IMR-90 (cell line): ENCODE measurements at regions not wholly inside any gene's neighbourhood (a gene's known extent, or its start where the extent isn't known, plus 50 kb on each side); places are given as distances from the start of the nearest gene placed in this dataset.

Source experiments
- ATAC-seq: fragments of 200-7000 bp; cut with Tn5 transposase; 2 replicates; pipeline ENCODE4 v1.9.1; 2020; ENCODE audit warnings: low read depth, mild to moderate bottlenecking, moderate library complexity
- BruUV-seq: library from RNA; stranded (reverse); fragments of 400-500 nt; replicated peaks from 2 replicates; lab custom pipeline; 2021; lab: Mats Ljungman, UMichigan
- CTCF ChIA-PET: fragments of 300-600 bp; formaldehyde crosslinking; extraction: SDS; loops from one replicate; lab custom pipeline; 2021; ENCODE audit warnings: antibody characterized with exemption; lab: Yijun Ruan, JAX
- POLR2A ChIA-PET: fragments of 300-600 bp; sonication (Branson Sonifier 250); formaldehyde crosslinking; loops from one replicate; lab custom pipeline; 2022; ENCODE audit warnings: antibody characterized with exemption; ENCODE audit not compliant: unreplicated experiment; lab: Charles Lee
- DNase-seq: peaks from one replicate; pipeline ENCODE4 v3.0.0; 2013
- H2AFZ ChIP-seq: replicated peaks from 2 replicates; pipeline ENCODE3; 2013; ENCODE audit warnings: low read length, mild to moderate bottlenecking; ENCODE audit not compliant: poor library complexity
- H2AK5ac ChIP-seq: 2 replicates; pipeline ENCODE4 v1.6.1; 2013; ENCODE audit warnings: low read depth, low read length, inconsistent platforms
- H2AK9ac ChIP-seq: replicated peaks from 2 replicates; pipeline ENCODE3; 2013; ENCODE audit warnings: mild to moderate bottlenecking, low read depth, low read length, moderate library complexity; ENCODE audit not compliant: poor library complexity
- H2BK120ac ChIP-seq: 2 replicates; pipeline ENCODE4 v1.6.1; 2013; ENCODE audit warnings: low read depth, low read length, inconsistent platforms
- H2BK15ac ChIP-seq: 3 replicates; pipeline ENCODE4 v1.6.1; 2013; ENCODE audit warnings: low read depth, low read length, inconsistent platforms
- H2BK20ac ChIP-seq: 2 replicates; pipeline ENCODE4 v1.6.1; 2013; ENCODE audit warnings: low read depth, mild to moderate bottlenecking, inconsistent platforms, low read length, moderate library complexity
- H2BK5ac ChIP-seq: 2 replicates; pipeline ENCODE4 v1.6.1; 2013; ENCODE audit warnings: mild to moderate bottlenecking, low read depth, low read length, inconsistent platforms; ENCODE audit not compliant: poor library complexity, severe bottlenecking
- H3K14ac ChIP-seq: replicated peaks from 2 replicates; pipeline ENCODE4 v1.6.1; 2013; ENCODE audit warnings: low read depth, low read length, inconsistent platforms
- H3K18ac ChIP-seq: 2 replicates; pipeline ENCODE4 v1.6.1; 2013; ENCODE audit warnings: low read depth, low read length, control low read depth
- H3K23ac ChIP-seq: 2 replicates; pipeline ENCODE4 v1.6.1; 2013; ENCODE audit warnings: low read depth, low read length, inconsistent platforms
- H3K27ac ChIP-seq: 2 replicates; pipeline ENCODE4 v1.5.1; 2013; ENCODE audit warnings: mild to moderate bottlenecking, control low read depth, low read length; ENCODE audit not compliant: insufficient read depth
- H3K27me3 ChIP-seq: 2 replicates; pipeline ENCODE4 v1.6.1; 2013; ENCODE audit warnings: low read length; ENCODE audit not compliant: control insufficient read depth, insufficient read depth
- H3K36me3 ChIP-seq: 2 replicates; pipeline ENCODE4 v1.6.1; 2013; ENCODE audit warnings: low read length, mixed read lengths; ENCODE audit not compliant: control insufficient read depth, insufficient read depth
- H3K4ac ChIP-seq: 2 replicates; pipeline ENCODE4 v1.6.1; 2013; ENCODE audit warnings: low read depth, low read length, inconsistent platforms
- H3K4me1 ChIP-seq: 2 replicates; pipeline ENCODE4 v1.6.1; 2013; ENCODE audit warnings: low read length, mixed read lengths; ENCODE audit not compliant: control insufficient read depth, insufficient read depth
- H3K4me2 ChIP-seq: 2 replicates; pipeline ENCODE4 v1.6.1; 2013; ENCODE audit warnings: low read depth, mild to moderate bottlenecking, control low read depth, low read length, moderate library complexity
- H3K4me3 ChIP-seq: 2 replicates; pipeline ENCODE4 v1.5.1; 2013; ENCODE audit warnings: low read depth, mild to moderate bottlenecking, control low read depth, low read length, moderate library complexity; ENCODE audit not compliant: insufficient read depth
- H3K56ac ChIP-seq: 2 replicates; pipeline ENCODE4 v1.6.1; 2013; ENCODE audit warnings: low read length, inconsistent platforms; ENCODE audit not compliant: insufficient read depth; ENCODE audit errors: extremely low read depth
- H3K79me1 ChIP-seq, 2 experiments: 2 replicates each; pipeline ENCODE4 v1.6.1; 2013; ENCODE audit warnings: low read length in 2 of 2, inconsistent platforms in 1 of 2, low read depth in 1 of 2
- H3K9ac ChIP-seq: 2 replicates; pipeline ENCODE4 v1.6.1; 2013; ENCODE audit warnings: low read depth, low read length, control low read depth
- H3K9me1 ChIP-seq: 2 replicates; pipeline ENCODE4 v1.6.1; 2013; ENCODE audit warnings: low read length, inconsistent platforms; ENCODE audit not compliant: insufficient read depth
- H3K9me3 ChIP-seq: 2 replicates; pipeline ENCODE4 v1.6.1; 2013; ENCODE audit warnings: low read length; ENCODE audit not compliant: control insufficient read depth, insufficient read depth
- H4K20me1 ChIP-seq: 2 replicates; pipeline ENCODE4 v1.6.1; 2013; ENCODE audit warnings: low read length, inconsistent platforms; ENCODE audit not compliant: insufficient read depth
- H4K5ac ChIP-seq: 2 replicates; pipeline ENCODE4 v1.6.1; 2013; ENCODE audit warnings: mild to moderate bottlenecking, low read depth, low read length, control low read depth
- H4K8ac ChIP-seq, 2 experiments: 2 replicates each; pipeline ENCODE4 v1.6.1; 2013; ENCODE audit warnings: low read depth in 2 of 2, low read length in 2 of 2, control low read depth in 1 of 2, inconsistent platforms in 1 of 2
- H4K91ac ChIP-seq: 2 replicates; pipeline ENCODE4 v1.6.1; 2013; ENCODE audit warnings: low read depth, low read length, inconsistent platforms; ENCODE audit not compliant: insufficient read depth
- BHLHE40 ChIP-seq: fragments of 150-350 bp; IDR thresholded peaks from 2 replicates; pipeline ENCODE4 v1.6.1; 2016; ENCODE audit warnings: mild to moderate bottlenecking, low read depth, low read length
- CTCF ChIP-seq: conservative IDR thresholded peaks from 2 replicates; pipeline ENCODE4 v1.5.1; 2012; ENCODE audit warnings: mild to moderate bottlenecking, low read depth, low read length, improper control_type of control experiment
- MAFK ChIP-seq: IDR thresholded peaks from 2 replicates; pipeline ENCODE4 v1.6.1; 2012; ENCODE audit warnings: low read depth, low read length, improper control_type of control experiment
- MXI1 ChIP-seq: IDR thresholded peaks from 2 replicates; pipeline ENCODE4 v1.6.1; 2012; ENCODE audit warnings: low read depth, mild to moderate bottlenecking, low read length, moderate library complexity, borderline replicate concordance
- NFE2L2 ChIP-seq: fragments of 150-350 bp; IDR thresholded peaks from 2 replicates; pipeline ENCODE4 v1.6.1; 2016; ENCODE audit warnings: low read depth, mild to moderate bottlenecking, low read length
- SMC3 ChIP-seq: fragments of 150-350 bp; IDR thresholded peaks from 2 replicates; pipeline ENCODE4 v1.6.1; 2016; ENCODE audit warnings: low read depth, mild to moderate bottlenecking, antibody characterized with exemption, low read length, moderate library complexity
- WGBS, 2 experiments: methylation state at CpG; one replicate each; pipeline versions ENCODE4 v1.1.5 to v1.1.7; 2013; ENCODE audit warnings: missing lambda C conversion rate in 2 of 2; ENCODE audit not compliant: insufficient read length in 1 of 2; ENCODE audit errors: extremely low coverage in 2 of 2; 5-methylcytosine and 5-hydroxymethylcytosine counted together
- dilution Hi-C: fragments of 300-500 bp; cut with HindIII; formaldehyde crosslinking; loops from one replicate; pipeline ENCODE4 v1.14.3; 2018; ENCODE audit warnings: low sequenced_read_pairs; ENCODE audit not compliant: unreplicated experiment
- in situ Hi-C: fragments of 300-500 bp; cut with MboI; formaldehyde crosslinking; loops from 3 replicates; pipeline ENCODE4 v1.14.3; 2019; ENCODE audit warnings: low sequenced_read_pairs, inconsistent platforms, mixed read lengths
- intact Hi-C: fragments of 100-400 bp; cut with micrococcal nuclease; formaldehyde crosslinking; loops from 2 replicates; pipeline ENCODE4 v1.10.0; 2022

GRCh38 chr13:108056278-108056677 is 159.1 kb downstream of the LIG4 start:
- POLR2A ChIA-PET: no interaction called here
- intact Hi-C loops: no loop called here

More at GRCh38 chr13:108056278-108056677, 159.1 kb downstream of the LIG4 start:
- Histone ChIP-seq H2BK120ac (no peak overlapping the region), H4K91ac (no peak overlapping the region), H3K56ac (no peak overlapping the region), H2AFZ (no peak overlapping the region), H4K20me1 (no peaks in the 10 kb centered on the region), H3K4me3 (no peak overlapping the region), H2AK5ac (no peak overlapping the region), H3K14ac (no peak overlapping the region), H3K79me1 (no peaks in the 10 kb centered on the region), H3K27me3 (no peaks in the 10 kb centered on the region), H4K8ac (no peak overlapping the region), H3K9me3 (no peaks in the 10 kb centered on the region), H2BK15ac (no peak overlapping the region), H3K23ac (no peak overlapping the region), H3K27ac (no peak overlapping the region), H2BK5ac (no peak overlapping the region), H2BK20ac (no peak overlapping the region), H4K5ac (no peak overlapping the region), H3K36me3 (no peaks in the 10 kb centered on the region), H3K4me2 (no peak overlapping the region), H3K18ac (no peak overlapping the region), H3K4me1 (no peaks in the 10 kb centered on the region), H3K9ac (no peak overlapping the region), H3K4ac (no peak overlapping the region), H2AK9ac (no peak overlapping the region), H3K9me1 (no peaks in the 10 kb centered on the region)
- ATAC-seq (no peak), DNase-seq (no peak)
- dilution Hi-C loops (no loop called here), in situ Hi-C loops (no loop called here)
- whole genome bisulfite sequencing, 2 experiments: no CpG with 5 or more reads among the region's 2 CpGs
- no TSS peak for BruUV-seq
- TF ChIP-seq MAFK: no peak
- no peak for TF ChIP-seq BHLHE40
- no peak for TF ChIP-seq SMC3
- no peak for TF ChIP-seq MXI1
- TF ChIP-seq NFE2L2: no peak
- no peak for TF ChIP-seq CTCF
- CTCF ChIA-PET: no interaction called here
